GM19468 (cell line): ENCODE measurements at regions not wholly inside any gene's neighbourhood (a gene's known extent, or its start where the extent isn't known, plus 50 kb on each side); places are given as distances from the start of the nearest gene placed in this dataset.

Experiments
- ATAC-seq: cut with Tn5 transposase; IDR thresholded peaks from one replicate; pipeline ENCODE4 v1.9.1; 2021; ENCODE audit warnings: mild to moderate bottlenecking, moderate library complexity, moderate number of reproducible peaks; ENCODE audit not compliant: unreplicated experiment; ENCODE audit errors: extremely low read depth

GRCh38 chr9:88750832-88751360 lies 215.9 kb downstream of the NXNL2 start:
- ATAC-seq = no peak

GRCh38 chr9:88751781-88752180 lies 216.8 kb downstream of the NXNL2 start:
- no peak for ATAC-seq

DNA sequence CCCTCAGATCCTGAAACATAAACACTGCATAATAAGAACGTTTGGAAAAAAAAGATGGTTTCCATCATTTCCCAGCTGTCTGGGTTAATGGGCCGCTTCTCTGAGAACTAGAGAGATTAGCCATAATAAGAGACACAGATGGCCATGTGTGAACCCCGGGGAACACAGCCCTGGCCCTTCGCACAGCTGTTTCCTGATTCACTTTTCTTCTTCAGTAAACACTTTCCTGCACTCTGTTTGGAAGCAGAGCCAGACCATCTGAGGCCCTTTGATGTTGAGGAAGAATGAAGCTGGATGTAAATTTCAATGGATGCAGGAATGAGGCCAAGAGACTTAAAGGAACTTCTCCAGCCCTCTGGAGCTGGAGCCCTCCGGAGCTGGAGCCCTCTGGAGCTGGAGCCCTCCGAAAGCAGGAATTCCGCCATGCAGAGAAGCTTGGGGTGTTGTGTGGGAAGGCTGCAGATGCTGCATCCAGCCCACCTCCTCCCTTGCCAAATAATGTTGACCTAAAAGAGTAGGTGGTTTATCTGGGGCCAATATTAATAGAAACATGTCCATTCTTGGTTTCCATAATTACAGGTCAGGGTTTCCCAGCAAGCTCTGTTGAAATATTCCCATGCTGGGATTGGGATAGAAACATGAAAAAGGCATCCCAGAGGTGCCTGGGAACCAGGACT lies 218.9 kb downstream of the NXNL2 start:
- ATAC-seq = no peak

DNA sequence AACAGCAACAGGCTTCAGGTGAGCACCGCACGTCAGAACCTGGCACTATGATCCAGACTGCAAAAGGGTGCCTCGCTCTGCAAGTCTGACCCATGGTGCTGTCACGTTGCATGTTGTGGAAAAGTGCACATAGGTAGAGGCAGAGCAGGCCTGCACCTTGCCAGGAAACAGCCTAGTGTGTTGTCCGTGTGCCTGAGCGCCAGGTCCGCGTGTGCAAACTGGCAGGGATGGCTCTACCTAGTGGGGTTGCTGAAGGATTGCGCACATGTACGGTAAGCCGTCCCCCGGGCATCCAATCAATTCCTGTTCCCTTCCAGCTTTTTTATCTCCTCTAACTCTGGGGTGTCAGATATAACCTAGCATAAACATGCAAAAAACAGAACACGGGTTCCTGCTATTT lies 219.5 kb downstream of the NXNL2 start:
- no peak for ATAC-seq

GRCh38 chr9:88754886-88755285 lies 219.9 kb downstream of the NXNL2 start:
- no peak for ATAC-seq

DNA sequence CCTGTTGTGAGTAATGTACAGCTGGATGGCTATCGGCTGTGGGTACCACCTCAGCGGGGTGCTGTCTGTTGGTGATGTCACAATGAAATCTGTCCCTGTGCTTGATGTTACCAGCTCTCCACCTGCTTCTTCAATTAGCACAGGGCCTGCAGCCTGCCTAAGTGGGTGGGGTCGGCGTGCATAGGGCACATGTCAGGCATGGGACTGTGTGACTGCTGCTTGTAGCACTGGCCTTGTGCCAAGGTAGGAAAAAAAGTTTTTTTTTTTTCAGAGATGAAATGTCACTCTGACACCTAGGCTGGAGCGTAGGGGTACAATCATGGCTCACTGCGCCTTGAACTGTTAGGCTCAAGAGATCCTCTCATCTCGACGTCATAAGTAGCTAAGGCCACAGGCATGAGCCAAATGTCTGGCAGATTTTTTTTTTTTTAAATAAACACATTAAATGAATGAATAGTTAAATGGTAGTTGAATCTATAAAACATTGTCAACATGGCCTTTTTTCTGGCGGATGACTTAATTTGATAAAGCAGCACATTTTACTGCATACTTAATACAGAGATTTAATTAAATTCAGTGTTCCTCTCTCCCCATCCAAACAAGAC lies 222.5 kb downstream of the NXNL2 start:
- ATAC-seq = no peak

DNA sequence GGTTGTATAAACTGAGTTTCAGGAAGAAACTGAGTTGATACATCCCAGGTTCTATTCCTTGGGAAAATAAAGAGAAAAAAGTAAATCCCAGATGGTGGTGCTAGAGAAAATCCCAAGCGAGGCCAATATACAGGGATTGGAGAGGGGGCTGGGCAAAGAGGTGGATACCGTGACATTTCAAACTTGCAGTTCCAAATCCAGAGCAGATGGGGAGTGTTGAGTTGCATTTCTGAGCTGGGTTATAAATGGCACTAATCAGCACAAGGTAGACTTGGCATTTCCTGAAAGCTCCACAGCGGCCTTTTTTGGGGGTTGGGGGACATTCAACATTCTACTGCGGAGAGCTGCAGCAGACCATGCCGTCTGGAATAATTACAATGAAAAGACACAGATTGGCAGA lies 224.4 kb downstream of the NXNL2 start:
- no peak for ATAC-seq

DNA sequence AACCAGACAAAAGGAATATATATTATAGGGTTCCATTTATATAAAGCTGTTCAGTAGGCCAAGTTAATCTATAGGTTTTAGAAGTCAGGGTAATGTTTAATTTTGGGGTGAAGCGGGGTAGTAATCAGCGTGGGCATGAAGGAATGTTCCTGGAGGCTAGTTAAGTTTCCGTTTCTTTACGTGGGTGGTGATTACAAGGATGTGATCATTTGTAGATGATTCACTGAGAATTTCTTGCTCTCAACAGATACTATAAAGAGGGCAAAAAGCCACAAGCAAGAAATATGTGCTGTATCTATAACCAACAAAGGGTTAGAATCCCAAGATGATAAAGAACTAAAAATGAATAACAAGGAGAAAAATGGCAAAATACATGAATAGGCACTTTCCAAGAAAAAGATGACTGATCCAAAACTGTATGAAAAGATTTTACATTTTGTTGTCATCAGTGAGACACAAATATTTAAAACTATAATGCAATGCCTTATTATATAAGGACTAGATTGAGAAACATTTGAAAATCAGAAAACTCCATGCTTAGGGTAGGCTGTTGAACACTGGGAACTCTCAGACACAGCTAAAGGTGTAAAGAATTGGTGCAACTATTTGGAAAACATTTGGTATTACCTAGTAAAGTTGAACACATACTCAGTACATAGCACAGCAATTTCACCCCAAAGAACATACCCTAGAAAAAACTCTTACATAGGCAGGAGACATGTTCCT lies 224.3 kb upstream of the S1PR3 start:
- no peak for ATAC-seq

DNA sequence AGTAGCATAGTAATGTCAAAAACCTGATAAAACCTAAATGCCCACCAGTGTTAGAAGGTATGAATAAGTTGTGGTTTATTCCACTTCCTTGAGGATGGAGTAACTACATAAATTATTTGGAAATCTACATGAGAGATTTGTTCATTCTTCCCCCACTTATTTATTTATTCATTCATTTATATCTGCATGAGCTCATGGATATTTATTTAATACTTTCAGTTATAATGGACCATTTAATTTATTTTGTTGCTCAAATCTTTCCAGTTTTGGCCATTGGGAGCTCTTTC lies 223.8 kb upstream of the S1PR3 start:
- no peak for ATAC-seq

GRCh38 chr9:88772575-88772974 lies 218.7 kb upstream of the S1PR3 start:
- ATAC-seq = no peak

GRCh38 chr9:88773126-88773525 lies 218.1 kb upstream of the S1PR3 start:
- no peak for ATAC-seq

DNA sequence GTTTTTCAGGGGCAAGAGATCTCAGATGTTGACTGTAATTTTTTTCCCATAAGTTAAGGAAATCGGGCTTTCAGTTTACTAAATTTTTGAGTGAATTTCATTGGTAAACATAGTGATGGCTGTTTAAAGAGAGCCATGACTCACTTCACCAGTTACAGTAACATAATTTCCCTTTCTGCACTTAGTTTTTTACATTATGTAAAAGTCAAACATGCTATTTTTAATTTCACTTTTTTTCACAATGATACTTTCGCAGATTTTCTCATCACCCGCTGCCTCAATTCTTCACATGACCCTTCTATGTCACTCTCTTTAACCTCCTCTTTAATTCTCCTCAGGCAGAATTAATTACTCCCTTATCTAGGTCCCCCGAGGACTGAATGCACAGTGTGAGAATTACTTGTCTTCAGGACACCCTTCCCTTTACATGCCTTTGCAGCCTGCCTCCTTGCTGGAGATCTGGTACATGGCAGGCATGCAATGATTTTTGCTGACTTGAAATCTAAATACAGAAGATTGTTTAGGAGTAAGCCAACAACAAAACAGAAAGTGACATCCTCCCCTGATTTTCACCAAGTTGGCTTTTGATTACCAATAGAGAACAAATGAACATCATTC lies 217.5 kb upstream of the S1PR3 start:
- no peak for ATAC-seq

GRCh38 chr9:88775037-88775471 lies 216.2 kb upstream of the S1PR3 start:
- ATAC-seq = no peak

DNA sequence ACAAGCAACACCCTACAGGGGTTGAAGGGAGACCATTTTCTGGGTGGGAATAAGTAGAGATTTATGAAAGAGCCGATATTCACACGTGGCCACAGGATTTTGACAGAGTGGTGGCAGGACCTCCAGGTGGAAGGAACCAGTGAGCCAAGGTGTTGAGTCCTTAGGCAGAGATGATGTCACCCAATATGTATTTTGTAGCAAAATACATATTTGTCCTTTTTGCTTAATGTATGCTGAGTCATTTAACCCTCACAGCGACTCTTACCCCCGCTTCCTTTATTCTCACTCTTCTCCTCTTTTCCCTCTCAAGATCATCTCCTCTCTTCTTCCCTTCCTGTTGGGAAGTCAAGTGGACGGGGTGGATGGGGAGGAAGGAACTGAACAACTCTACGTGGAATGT lies 215.7 kb upstream of the S1PR3 start:
- ATAC-seq = no peak

GRCh38 chr9:88775966-88776365 lies 215.3 kb upstream of the S1PR3 start:
- ATAC-seq = no peak

DNA sequence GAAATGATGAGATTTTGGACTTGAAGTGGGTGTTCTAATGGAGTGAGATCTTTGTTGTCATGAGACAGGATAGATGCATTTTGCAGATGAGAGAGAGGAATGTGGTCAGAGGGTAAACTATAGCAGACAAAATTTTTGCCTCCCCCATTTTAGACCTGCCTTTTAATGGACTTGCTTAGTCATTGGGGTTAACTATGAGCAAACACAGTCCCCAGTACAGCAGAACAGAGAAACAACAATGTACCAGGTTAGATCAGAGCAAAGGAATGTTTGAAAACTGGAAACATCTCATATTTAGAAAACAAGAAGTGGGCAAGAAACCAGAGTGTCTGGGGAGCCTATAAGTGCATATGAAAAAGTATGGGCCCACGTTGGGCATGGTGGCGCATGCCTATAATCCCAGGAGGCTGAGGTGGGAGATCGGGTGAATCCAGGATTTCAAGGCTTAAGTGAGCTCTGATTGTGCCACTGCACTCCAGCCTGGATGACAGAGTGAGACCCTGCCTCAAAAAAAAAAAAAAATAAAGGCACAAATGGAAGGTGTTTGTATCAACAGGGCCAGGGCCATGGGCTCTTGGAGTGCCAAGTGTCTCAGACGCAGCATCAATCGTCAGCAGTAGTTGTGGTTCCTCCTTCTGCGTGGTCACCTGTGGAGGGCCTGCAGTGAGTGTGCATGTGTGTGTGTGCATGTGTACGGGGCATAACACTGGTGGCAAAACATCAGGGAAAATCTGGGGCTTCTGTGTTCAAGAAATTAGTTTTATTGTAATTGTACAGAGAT lies 214.4 kb upstream of the S1PR3 start:
- ATAC-seq = no peak

GRCh38 chr9:88777498-88778312 lies 213.6 kb upstream of the S1PR3 start:
- ATAC-seq = no peak

GRCh38 chr9:88781628-88782391 lies 209.5 kb upstream of the S1PR3 start:
- ATAC-seq = no peak
